Activated T-cell treated with anti-CD3 and anti-CD28 coated beads, Interleukin-2, amount 50 U/mL, for 1 hour (primary cell): ENCODE measurements at regions not wholly inside any gene's neighbourhood (a gene's known extent, or its start where the extent isn't known, plus 50 kb on each side); places are given as distances from the start of the nearest gene placed in this dataset.
"Not testable (repeated sequence)": the region's sequence is repeated elsewhere in the genome, so short reads cannot be mapped to it uniquely, and the experiment has no call there.

Experiments
- DNase-seq: peaks from one replicate; pipeline ENCODE4 v3.0.0-alpha.2; 2020

- no peak for DNase-seq
Measured at GRCh38 chrX:66902081-66902480, 263.2 kb upstream of the EDA2R start.

GRCh38 chrX:66900886-66901285 is 262.0 kb upstream of the EDA2R start:
- DNase-seq: no peak

GRCh38 chrX:66892004-66892403 is 253.1 kb upstream of the EDA2R start:
- no peak for DNase-seq

- no peak for DNase-seq
Measured at GRCh38 chrX:66889418-66889817, 250.5 kb upstream of the EDA2R start.

- DNase-seq: no peak
Measured at GRCh38 chrX:66882101-66882500, 243.2 kb upstream of the EDA2R start.

- no peak for DNase-seq
Measured at GRCh38 chrX:66876776-66877175, 237.9 kb upstream of the EDA2R start.

GRCh38 chrX:66872771-66873170 is 233.9 kb upstream of the EDA2R start:
- no peak for DNase-seq

GRCh38 chrX:66863721-66864120 is 224.8 kb upstream of the EDA2R start:
- no peak for DNase-seq

- DNase-seq: no peak
Measured at GRCh38 chrX:66833426-66833825, 194.5 kb upstream of the EDA2R start.

- no peak for DNase-seq
Measured at GRCh38 chrX:66815227-66815626, 176.3 kb upstream of the EDA2R start.

GRCh38 chrX:66794514-66794913 is 155.6 kb upstream of the EDA2R start:
- not testable (repeated sequence) for DNase-seq

GRCh38 chrX:66766318-66766717 is 127.4 kb upstream of the EDA2R start:
- DNase-seq: no peak

GRCh38 chrX:66760651-66761050 is 121.8 kb upstream of the EDA2R start:
- no peak for DNase-seq

- DNase-seq: no peak
Measured at GRCh38 chrX:66756717-66757116, 117.8 kb upstream of the EDA2R start.

- DNase-seq: no peak
Measured at GRCh38 chrX:66751136-66751782, 112.4 kb upstream of the EDA2R start.

GRCh38 chrX:66744519-66744918 is 105.6 kb upstream of the EDA2R start:
- not testable (repeated sequence) for DNase-seq

- no peak for DNase-seq
Measured at GRCh38 chrX:66731398-66731797, 92.5 kb upstream of the EDA2R start.

GRCh38 chrX:66728818-66729271 is 90.0 kb upstream of the EDA2R start:
- DNase-seq: peak; percentile 52

- DNase-seq: no peak
Measured at GRCh38 chrX:66717926-66718325, 79.0 kb upstream of the EDA2R start.

GRCh38 chrX:66698273-66699204 is 59.7 kb upstream of the EDA2R start:
- no peak for DNase-seq

- DNase-seq: not testable (repeated sequence)
Measured at GRCh38 chrX:66692512-66692911, 53.6 kb upstream of the EDA2R start.
